GM10248 (cell line): ENCODE measurements at regions not wholly inside any gene's neighbourhood (a gene's known extent, or its start where the extent isn't known, plus 50 kb on each side); places are given as distances from the start of the nearest gene placed in this dataset.

Source experiments
- CTCF ChIA-PET: fragments of 300-600 bp; sonication (Branson Sonifier 250); formaldehyde crosslinking; extraction: SDS; loops from one replicate; lab custom pipeline; 2021; ENCODE audit warnings: antibody characterized with exemption; lab: Yijun Ruan, JAX
- POLR2A ChIA-PET: fragments of 350-650 bp; sonication (Branson Sonifier 250); formaldehyde crosslinking; extraction: SDS; loops from one replicate; lab custom pipeline; 2020; ENCODE audit warnings: antibody characterized with exemption; lab: Yijun Ruan, JAX
- DNase-seq: peaks from one replicate; pipeline ENCODE4 v3.0.0; 2012; ENCODE audit errors: extremely low spot score
- CTCF ChIP-seq: IDR thresholded peaks from 2 replicates; pipeline ENCODE4 v1.5.1; 2012; ENCODE audit warnings: mild to moderate bottlenecking, low read depth; ENCODE audit errors: extremely low read depth, missing control alignments, control extremely low read depth

GRCh38 chr5:20694121-20694520 is 706.1 kb upstream of the CDH18 start:
- DNase-seq: no peak
- CTCF ChIA-PET: no interaction called here
- TF ChIP-seq CTCF: no peak
- POLR2A ChIA-PET: no interaction called here

GRCh38 chr5:20692913-20693312 is 704.9 kb upstream of the CDH18 start:
- CTCF ChIA-PET: no interaction called here

GRCh38 chr5:20683241-20683940 is 695.4 kb upstream of the CDH18 start:
- no peak for TF ChIP-seq CTCF
- ChIA-PET CTCF (no interaction called here), POLR2A (no interaction called here)
- no peak for DNase-seq

More at GRCh38 chr5:20692913-20693312, 704.9 kb upstream of the CDH18 start:
- POLR2A ChIA-PET: no interaction called here
- DNase-seq: no peak
- TF ChIP-seq CTCF: no peak

- CTCF ChIA-PET: no interaction called here
- no peak for DNase-seq
- POLR2A ChIA-PET: no interaction called here
- no peak for TF ChIP-seq CTCF
Measured at GRCh38 chr5:20680718-20681302, 692.8 kb upstream of the CDH18 start.

- ChIA-PET CTCF (interaction anchor here (2.6 kb wide), 1 partner anchor 10 kb away, joined by 7 read pairs; no protein-coding TSS in a partner anchor), POLR2A (no interaction called here)
- DNase-seq: no peak
- no peak for TF ChIP-seq CTCF
Measured at GRCh38 chr5:20678814-20679298, 690.9 kb upstream of the CDH18 start.

- no peak for DNase-seq
- CTCF ChIA-PET: interaction anchor here (2.6 kb wide), 1 partner anchor 10 kb away, joined by 7 read pairs; no protein-coding TSS in a partner anchor
- no peak for TF ChIP-seq CTCF
- POLR2A ChIA-PET: no interaction called here
Measured at GRCh38 chr5:20678386-20678785, 690.4 kb upstream of the CDH18 start.
